NK-92 treated with Interleukin-12 subunit alpha and Interleukin-12 subunit beta, amount 100 ng/mL, for 24 hours (cell line): ENCODE measurements at regions not wholly inside any gene's neighbourhood (a gene's known extent, or its start where the extent isn't known, plus 50 kb on each side); places are given as distances from the start of the nearest gene placed in this dataset.

ENCODE experiments used
- DNase-seq: peaks from one replicate; lab custom pipeline; 2025; lab: John Stamatoyannopoulos, UW

- no peak for DNase-seq
Measured at GRCh38 chr4:10175626-10176025, 59.0 kb upstream of the WDR1 start.

- no peak for DNase-seq
Measured at GRCh38 chr4:10173754-10174749, 57.5 kb upstream of the WDR1 start.

- DNase-seq, result no peak
Measured at GRCh38 chr4:10173037-10173753, 56.6 kb upstream of the WDR1 start.

- no peak for DNase-seq
Measured at GRCh38 chr4:10172278-10172921, 55.8 kb upstream of the WDR1 start.

GRCh38 chr4:10171055-10171454, 54.5 kb upstream of the WDR1 start:
- no peak for DNase-seq

- no peak for DNase-seq
Measured at GRCh38 chr4:10169839-10170387, 53.3 kb upstream of the WDR1 start.

- DNase-seq, result no peak
Measured at GRCh38 chr4:10168151-10168550, 51.6 kb upstream of the WDR1 start.

- no peak for DNase-seq
Measured at GRCh38 chr4:10167201-10167600, 50.6 kb upstream of the WDR1 start.
